ENCODE measurements at regions not wholly inside any gene's neighbourhood (a gene's known extent, or its start where the extent isn't known, plus 50 kb on each side); places are given as distances from the start of the nearest gene placed in this dataset.

- no peak for TF ChIP-seq MAX (IDR thresholded peaks at IDR 0.05; ENCODE audit: low read depth, low read length)
- TF ChIP-seq MYC (IDR thresholded peaks at IDR 0.05; ENCODE audit: low read depth, low read length): no peak
- TF ChIP-seq CTCF (IDR thresholded peaks at IDR 0.05; ENCODE audit: low read depth, low read length): no peak
- no peak for DNase-seq (ENCODE audit: low read depth)
Measured at GRCh38 chr12:124208489-124208888, 86.4 kb upstream of the RFLNA start.

GRCh38 chr12:124210991-124211577 is 83.8 kb upstream of the RFLNA start:
- TF ChIP-seq POLR2A (IDR thresholded peaks at IDR 0.05; ENCODE audit: extremely low read depth, insufficient read length): no peak
- no peak for TF ChIP-seq MYC (IDR thresholded peaks at IDR 0.05; ENCODE audit: low read depth, low read length)
- TF ChIP-seq MAX (IDR thresholded peaks at IDR 0.05; ENCODE audit: low read depth, low read length): no peak
- no peak for TF ChIP-seq CTCF (IDR thresholded peaks at IDR 0.05; ENCODE audit: low read depth, low read length)
- no peak overlapping the region for H3K4me3 ChIP-seq (ENCODE audit: low read depth, low read length)
- DNase-seq (ENCODE audit: low read depth): no peak

More at GRCh38 chr12:124208489-124208888, 86.4 kb upstream of the RFLNA start:
- no peak overlapping the region for H3K4me3 ChIP-seq (ENCODE audit: low read depth, low read length)

- DNase-seq (ENCODE audit: low read depth): no peak
- H3K4me3 ChIP-seq (ENCODE audit: low read depth, low read length): no peak overlapping the region
- TF ChIP-seq MAX (IDR thresholded peaks at IDR 0.05; ENCODE audit: low read depth, low read length) (no peak), MYC (IDR thresholded peaks at IDR 0.05; ENCODE audit: low read depth, low read length) (no peak), POLR2A (IDR thresholded peaks at IDR 0.05; ENCODE audit: extremely low read depth, insufficient read length) (no peak), CTCF (IDR thresholded peaks at IDR 0.05; ENCODE audit: low read depth, low read length) (no peak)
Measured at GRCh38 chr12:124211753-124212152, 83.1 kb upstream of the RFLNA start.

- H3K4me3 ChIP-seq (ENCODE audit: low read depth, low read length): no peak overlapping the region
- TF ChIP-seq CTCF (IDR thresholded peaks at IDR 0.05; ENCODE audit: low read depth, low read length): no peak
- no peak for TF ChIP-seq MYC (IDR thresholded peaks at IDR 0.05; ENCODE audit: low read depth, low read length)
- no peak for TF ChIP-seq POLR2A (IDR thresholded peaks at IDR 0.05; ENCODE audit: extremely low read depth, insufficient read length)
- TF ChIP-seq MAX (IDR thresholded peaks at IDR 0.05; ENCODE audit: low read depth, low read length): no peak
- no peak for DNase-seq (ENCODE audit: low read depth)
Measured at GRCh38 chr12:124213666-124214347, 81.1 kb upstream of the RFLNA start.

- DNase-seq (ENCODE audit: low read depth): no peak
- TF ChIP-seq MYC (IDR thresholded peaks at IDR 0.05; ENCODE audit: low read depth, low read length): no peak
- no peak for TF ChIP-seq POLR2A (IDR thresholded peaks at IDR 0.05; ENCODE audit: extremely low read depth, insufficient read length)
- no peak for TF ChIP-seq CTCF (IDR thresholded peaks at IDR 0.05; ENCODE audit: low read depth, low read length)
- TF ChIP-seq MAX (IDR thresholded peaks at IDR 0.05; ENCODE audit: low read depth, low read length): no peak
- no peak overlapping the region for H3K4me3 ChIP-seq (ENCODE audit: low read depth, low read length)
Measured at GRCh38 chr12:124214574-124214973, 80.3 kb upstream of the RFLNA start.
